ENCODE measurements at regions not wholly inside any gene's neighbourhood (a gene's known extent, or its start where the extent isn't known, plus 50 kb on each side); places are given as distances from the start of the nearest gene placed in this dataset.

DNA sequence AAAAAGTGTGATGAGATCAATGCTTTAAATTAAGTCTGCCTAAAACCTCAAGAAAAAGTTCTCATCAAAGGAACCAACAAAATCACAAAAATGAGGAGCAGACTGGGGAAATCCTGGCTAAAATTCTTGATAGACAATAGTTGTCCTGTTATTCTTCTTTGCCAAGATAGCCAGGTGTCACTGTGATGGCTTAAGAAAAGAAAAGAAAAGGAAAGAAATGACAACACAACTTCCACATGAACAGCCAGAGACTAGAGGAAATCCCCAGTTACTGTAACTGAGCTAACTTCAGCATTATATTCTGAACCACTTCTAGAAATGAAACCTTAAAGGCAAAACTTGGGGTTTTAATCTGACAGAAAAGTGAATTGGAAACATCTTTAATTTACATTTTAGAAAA, 129.6 kb downstream of the CD24 start:
- DNase-seq (ENCODE audit: low spot score) (no peak), ATAC-seq (no peak)
- no peak overlapping the region for H3K27ac Mint-ChIP-seq
- Histone ChIP-seq H3K27me3 (ENCODE audit: insufficient read depth) (no peaks in the 10 kb centered on the region), H3K9me2 (ENCODE audit: insufficient read depth) (peaks cover 7% of the 10 kb centered on the region; the same call in 1 of the 2 replicates), H3K4me2 (no peak overlapping the region), H3K36me3 (ENCODE audit: insufficient read depth) (no peaks in the 10 kb centered on the region), H3K4me1 (ENCODE audit: insufficient read depth) (peaks cover 8% of the 10 kb centered on the region), H3F3A (replicated peaks; ENCODE audit: low read depth) (no peaks in the 10 kb centered on the region), H2AFZ (no peak overlapping the region), H3K4me3 (no peak overlapping the region), H3K79me2 (replicated peaks; ENCODE audit: insufficient read depth) (no peaks in the 10 kb centered on the region), H4K20me1 (replicated peaks; ENCODE audit: insufficient read depth) (no peaks in the 10 kb centered on the region), H3K27ac (ENCODE audit: low read depth) (no peak overlapping the region)
- no peak overlapping the region for H3K4me3 Mint-ChIP-seq
- H3K9me3 Mint-ChIP-seq: no peaks in the 10 kb centered on the region
- no peaks in the 10 kb centered on the region for H3K27me3 Mint-ChIP-seq (ENCODE audit: insufficient read depth, low read depth, poor library complexity)
- peaks cover 4% of the 10 kb centered on the region; the same call in 2 of the 3 replicates for H3K4me1 Mint-ChIP-seq
- no peaks in the 10 kb centered on the region for H3K36me3 Mint-ChIP-seq (ENCODE audit: low read depth)
- no peak for TF ChIP-seq EZH2phosphoT487 (IDR thresholded peaks at IDR 0.05; ENCODE audit: unreplicated experiment)
- no peak for TF ChIP-seq ZNF114 (CRISPR knock-in tag; IDR thresholded peaks at IDR 0.05)
- TF ChIP-seq, protein P1, sequence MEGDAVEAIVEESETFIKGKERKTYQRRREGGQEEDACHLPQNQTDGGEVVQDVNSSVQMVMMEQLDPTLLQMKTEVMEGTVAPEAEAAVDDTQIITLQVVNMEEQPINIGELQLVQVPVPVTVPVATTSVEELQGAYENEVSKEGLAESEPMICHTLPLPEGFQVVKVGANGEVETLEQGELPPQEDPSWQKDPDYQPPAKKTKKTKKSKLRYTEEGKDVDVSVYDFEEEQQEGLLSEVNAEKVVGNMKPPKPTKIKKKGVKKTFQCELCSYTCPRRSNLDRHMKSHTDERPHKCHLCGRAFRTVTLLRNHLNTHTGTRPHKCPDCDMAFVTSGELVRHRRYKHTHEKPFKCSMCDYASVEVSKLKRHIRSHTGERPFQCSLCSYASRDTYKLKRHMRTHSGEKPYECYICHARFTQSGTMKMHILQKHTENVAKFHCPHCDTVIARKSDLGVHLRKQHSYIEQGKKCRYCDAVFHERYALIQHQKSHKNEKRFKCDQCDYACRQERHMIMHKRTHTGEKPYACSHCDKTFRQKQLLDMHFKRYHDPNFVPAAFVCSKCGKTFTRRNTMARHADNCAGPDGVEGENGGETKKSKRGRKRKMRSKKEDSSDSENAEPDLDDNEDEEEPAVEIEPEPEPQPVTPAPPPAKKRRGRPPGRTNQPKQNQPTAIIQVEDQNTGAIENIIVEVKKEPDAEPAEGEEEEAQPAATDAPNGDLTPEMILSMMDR (conservative IDR thresholded peaks at IDR 0.05; ENCODE audit: low read depth in 2 of 2): no peak

DNA sequence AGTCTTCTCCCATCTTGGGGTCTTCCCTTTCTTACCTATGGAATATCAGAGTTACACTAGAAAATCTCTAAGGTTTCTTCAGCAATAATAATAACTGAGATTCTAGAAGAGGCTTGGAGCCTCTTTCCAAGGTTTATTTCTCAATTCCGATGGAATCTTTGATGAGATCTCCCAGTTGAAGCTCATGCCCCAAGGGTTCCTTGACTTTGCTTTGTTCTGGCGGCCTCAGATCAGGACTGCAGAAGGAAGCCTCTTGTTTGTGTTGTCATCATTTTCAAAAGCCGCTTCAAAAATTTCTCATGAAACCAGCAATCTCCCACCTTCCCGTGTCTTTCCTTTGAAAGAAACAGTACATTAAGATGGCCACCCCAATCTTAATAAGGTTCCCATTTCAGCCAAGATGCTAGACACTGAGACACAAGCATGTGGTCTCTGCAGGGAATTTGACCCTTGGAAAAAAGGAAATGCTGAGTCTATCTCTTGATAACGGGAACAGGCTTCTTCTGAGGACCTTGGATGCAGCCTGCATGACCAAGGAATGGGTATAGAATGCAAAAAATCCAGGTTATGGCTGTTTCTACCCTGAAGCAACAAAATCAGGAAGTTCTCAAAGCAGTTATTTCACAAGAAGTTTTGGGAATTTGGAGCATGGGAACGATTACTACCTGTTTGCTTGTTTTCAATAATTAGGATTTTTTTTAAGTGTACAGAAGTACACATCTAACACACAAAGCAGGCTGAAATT, 141.6 kb downstream of the CD24 start:
- Histone ChIP-seq H2AFZ (peak overlapping the region; percentile 44; the same call in 1 of the 2 replicates), H3K36me3 (ENCODE audit: insufficient read depth) (no peaks in the 10 kb centered on the region)
- no peak for ATAC-seq

DNA sequence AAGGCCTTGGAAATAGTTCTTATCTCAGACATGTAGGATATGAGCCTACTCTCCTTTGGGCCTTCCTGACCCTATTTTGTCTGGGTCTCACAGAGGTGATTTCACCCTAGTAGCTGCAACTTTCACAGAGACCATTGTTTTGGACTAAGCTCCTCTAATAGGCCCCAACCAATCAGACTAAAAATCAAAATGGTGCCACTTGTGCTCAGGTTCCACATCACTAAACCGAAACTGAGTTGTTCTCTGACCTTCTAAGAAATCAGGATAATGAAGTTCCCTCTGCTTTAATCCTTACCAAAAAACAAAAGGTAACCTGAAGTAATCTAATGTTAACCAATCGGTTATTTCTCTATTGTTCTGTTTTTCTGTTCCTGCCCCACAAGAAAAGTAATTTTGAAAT, 143.6 kb downstream of the CD24 start:
- no peaks in the 10 kb centered on the region for H4K20me1 ChIP-seq (replicated peaks; ENCODE audit: insufficient read depth)
- TF ChIP-seq STAT1 (IDR thresholded peaks at IDR 0.05; ENCODE audit: unreplicated experiment) (no peak), ZNF331 (CRISPR knock-in tag; IDR thresholded peaks at IDR 0.05; ENCODE audit: low read depth) (no peak), JUNB (IDR thresholded peaks at IDR 0.05; ENCODE audit: unreplicated experiment) (no peak), NANOG (IDR thresholded peaks at IDR 0.05; ENCODE audit: borderline replicate concordance) (no peak), EZH2 (IDR thresholded peaks at IDR 0.05; ENCODE audit: low read depth, unreplicated experiment) (no peak), POLR2AphosphoS5 (IDR thresholded peaks at IDR 0.05; ENCODE audit: low read depth) (no peak)
- TF ChIP-seq, protein P2, sequence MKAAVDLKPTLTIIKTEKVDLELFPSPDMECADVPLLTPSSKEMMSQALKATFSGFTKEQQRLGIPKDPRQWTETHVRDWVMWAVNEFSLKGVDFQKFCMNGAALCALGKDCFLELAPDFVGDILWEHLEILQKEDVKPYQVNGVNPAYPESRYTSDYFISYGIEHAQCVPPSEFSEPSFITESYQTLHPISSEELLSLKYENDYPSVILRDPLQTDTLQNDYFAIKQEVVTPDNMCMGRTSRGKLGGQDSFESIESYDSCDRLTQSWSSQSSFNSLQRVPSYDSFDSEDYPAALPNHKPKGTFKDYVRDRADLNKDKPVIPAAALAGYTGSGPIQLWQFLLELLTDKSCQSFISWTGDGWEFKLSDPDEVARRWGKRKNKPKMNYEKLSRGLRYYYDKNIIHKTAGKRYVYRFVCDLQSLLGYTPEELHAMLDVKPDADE (IDR thresholded peaks at IDR 0.05): no peak
- TF ChIP-seq, protein P1 (conservative IDR thresholded peaks at IDR 0.05; ENCODE audit: low read depth in 2 of 2): no peak

More for the DNA sequence above, 141.6 kb downstream of the CD24 start:
- Mint-ChIP-seq H3K4me1 (no peaks in the 10 kb centered on the region), H3K4me3 (no peak overlapping the region), H3K27me3 (ENCODE audit: insufficient read depth, low read depth, poor library complexity) (peaks cover 3% of the 10 kb centered on the region), H3K27ac (no peak overlapping the region), H3K9me3 (peaks cover 9% of the 10 kb centered on the region), H3K36me3 (ENCODE audit: low read depth) (peaks cover 11% of the 10 kb centered on the region; the same call in 2 of the 3 replicates)
- Histone ChIP-seq H3K27me3 (ENCODE audit: insufficient read depth) (no peaks in the 10 kb centered on the region), H3K4me2 (no peak overlapping the region), H3K9me2 (ENCODE audit: insufficient read depth) (no peaks in the 10 kb centered on the region), H3K79me2 (replicated peaks; ENCODE audit: insufficient read depth) (no peaks in the 10 kb centered on the region), H3K4me3 (no peak overlapping the region), H3F3A (replicated peaks; ENCODE audit: low read depth) (no peaks in the 10 kb centered on the region), H3K4me1 (ENCODE audit: insufficient read depth) (no peaks in the 10 kb centered on the region), H3K27ac (ENCODE audit: low read depth) (no peak overlapping the region), H4K20me1 (replicated peaks; ENCODE audit: insufficient read depth) (no peaks in the 10 kb centered on the region)
- TF ChIP-seq STAT1 (IDR thresholded peaks at IDR 0.05; ENCODE audit: unreplicated experiment) (no peak), EZH2phosphoT487 (IDR thresholded peaks at IDR 0.05; ENCODE audit: unreplicated experiment) (no peak), CREB1 (CRISPR knock-in tag; IDR thresholded peaks at IDR 0.05; ENCODE audit: low read depth) (no peak), NANOG (IDR thresholded peaks at IDR 0.05; ENCODE audit: borderline replicate concordance) (no peak), EZH2 (IDR thresholded peaks at IDR 0.05; ENCODE audit: low read depth, unreplicated experiment) (no peak), JUNB (IDR thresholded peaks at IDR 0.05; ENCODE audit: unreplicated experiment) (no peak)
- no peak for DNase-seq (ENCODE audit: low spot score)

More for the DNA sequence above, 143.6 kb downstream of the CD24 start:
- H3K4me1 ChIP-seq (ENCODE audit: insufficient read depth): no peaks in the 10 kb centered on the region
- H3K27me3 Mint-ChIP-seq (ENCODE audit: insufficient read depth, low read depth, poor library complexity): peaks cover 3% of the 10 kb centered on the region
- no peak overlapping the region for H3K27ac Mint-ChIP-seq
- no peaks in the 10 kb centered on the region for H3K79me2 ChIP-seq (replicated peaks; ENCODE audit: insufficient read depth)
- no peaks in the 10 kb centered on the region for H3F3A ChIP-seq (replicated peaks; ENCODE audit: low read depth)
- H3K4me1 Mint-ChIP-seq: no peaks in the 10 kb centered on the region
- ATAC-seq (no peak), DNase-seq (ENCODE audit: low spot score) (no peak)
- no peaks in the 10 kb centered on the region for H3K9me2 ChIP-seq (ENCODE audit: insufficient read depth)
- H3K36me3 Mint-ChIP-seq (ENCODE audit: low read depth): peaks cover 12% of the 10 kb centered on the region; the same call in 2 of the 3 replicates
- no peaks in the 10 kb centered on the region for H3K36me3 ChIP-seq (ENCODE audit: insufficient read depth)
- peaks cover 9% of the 10 kb centered on the region for H3K9me3 Mint-ChIP-seq
- no peak overlapping the region for H3K4me3 ChIP-seq
- H3K27ac ChIP-seq (ENCODE audit: low read depth): no peak overlapping the region
- no peak overlapping the region for H3K4me2 ChIP-seq
- H2AFZ ChIP-seq: peak overlapping the region; percentile 74
- no peak overlapping the region for H3K4me3 Mint-ChIP-seq
- no peaks in the 10 kb centered on the region for H3K27me3 ChIP-seq (ENCODE audit: insufficient read depth)

All from GM23338 (cell line).